Stomach (tissue), 8 donors: ENCODE measurements at regions not wholly inside any gene's neighbourhood (a gene's known extent, or its start where the extent isn't known, plus 50 kb on each side); places are given as distances from the start of the nearest gene placed in this dataset.

Source experiments
- DNase-seq, 2 donors: peaks; one replicate each; pipeline versions ENCODE4 v3.0.0 to v3.0.0-alpha.2; 2013 to 2019
- H3K27ac ChIP-seq, 5 donors: fragments of 200-600 bp in 4 of 5; sonication (generic) in 4 of 5; one replicate each; pipeline ENCODE4 v1.5.1; 2013 to 2019; ENCODE audit warnings: mild to moderate bottlenecking in 1 of 5, moderate library complexity in 1 of 5
- H3K27me3 ChIP-seq, 3 donors: fragments of 200-600 bp; sonication (generic); one replicate each; pipeline ENCODE4 v1.5.1; 2017 to 2019; ENCODE audit warnings: mixed run types in 1 of 3
- H3K36me3 ChIP-seq, 4 donors: fragments of 200-600 bp; sonication (generic); 1 replicate in 3 of 4; 2 replicates in 1 of 4; pipeline ENCODE4 v1.5.1; 2016 to 2019
- H3K4me1 ChIP-seq, 4 donors: fragments of 200-600 bp; sonication (generic); one replicate each; pipeline ENCODE4 v1.5.1; 2016 to 2019
- H3K4me3 ChIP-seq, 4 donors: fragments of 200-600 bp; sonication (generic) in 3 of 4; one replicate each; pipeline ENCODE4 v1.5.1; 2016 to 2019; ENCODE audit warnings: mild to moderate bottlenecking in 1 of 4
- H3K9me3 ChIP-seq, 4 donors: fragments of 200-600 bp; sonication (generic); one replicate each; pipeline ENCODE4 v1.5.1; 2016 to 2019
- CTCF ChIP-seq, 7 experiments: fragments of 450-650 bp in 4 of 7; fragments of 200-600 bp in 3 of 7; sonication (generic) in 3 of 7; IDR thresholded peaks; one replicate each; pipeline ENCODE4 v1.5.1; 2016 to 2019; ENCODE audit warnings: antibody characterized with exemption in 7 of 7, control low read depth in 2 of 7, mild to moderate bottlenecking in 1 of 7
- EP300 ChIP-seq: sonication (generic); formaldehyde crosslinking; IDR thresholded peaks from one replicate; pipeline ENCODE4 v1.6.1; 2017; ENCODE audit warnings: antibody characterized with exemption
- POLR2A ChIP-seq, 4 donors: fragments of 450-650 bp; IDR thresholded peaks; one replicate each; pipeline ENCODE4 v1.6.1; 2016; ENCODE audit warnings: antibody characterized with exemption in 4 of 4, control low read depth in 2 of 4, mild to moderate bottlenecking in 1 of 4, moderate library complexity in 1 of 4
- POLR2AphosphoS5 ChIP-seq, 3 donors: sonication (generic); formaldehyde crosslinking; IDR thresholded peaks; one replicate each; pipeline ENCODE4 v1.6.1; 2016; ENCODE audit warnings: antibody characterized with exemption in 3 of 3
- WGBS, 5 donors: extraction: QIAGEN DNeasy Blood & Tissue Kit in 3 of 5; methylation state at CpG; one replicate each; pipeline versions ENCODE4 v1.1.5 to v1.1.7; 2013 to 2018; 5-methylcytosine and 5-hydroxymethylcytosine counted together
- intact Hi-C: fragments of 100-400 bp; cut with DNase I; formaldehyde crosslinking; loops from one replicate; pipeline ENCODE4 v1.15.1; 2023; ENCODE audit warnings: low total_unique reads
- donor health status: healthy with polysubstance abuse.
- donor health status: Bipolar disorder and iron deficiency.
- donor health status: healthy.

- no peak for DNase-seq
- WGBS, 5 donors, result 73 to 75% (median 74%) methylated on average over 4 of the region's 4 CpGs
- intact Hi-C loops, result no loop called here
Observed at GRCh38 chr18:6497543-6497942, 82.8 kb upstream of the L3MBTL4 start.

GRCh38 chr18:6498289-6498856 is 83.7 kb upstream of the L3MBTL4 start:
- no peak overlapping the region for H3K27ac ChIP-seq
- H3K4me1 ChIP-seq, result no peaks in the 10 kb centered on the region
- WGBS, 5 donors, result 40 to 58% (median 47%) methylated on average over 2 of the region's 2 CpGs
- DNase-seq, result no peak
- H3K9me3 ChIP-seq, result no peaks in the 10 kb centered on the region
- H3K36me3 ChIP-seq, result no peaks in the 10 kb centered on the region
- intact Hi-C loops, result no loop called here
- H3K27me3 ChIP-seq, result no peaks in the 10 kb centered on the region
- no peak for TF ChIP-seq POLR2AphosphoS5 (IDR thresholded peaks at IDR 0.05)
- TF ChIP-seq EP300, result no peak
- TF ChIP-seq POLR2A (IDR thresholded peaks at IDR 0.05), result no peak
- TF ChIP-seq CTCF (IDR thresholded peaks at IDR 0.05), result no peak
- H3K4me3 ChIP-seq, result no peak overlapping the region

More at GRCh38 chr18:6497543-6497942, 82.8 kb upstream of the L3MBTL4 start:
- no peaks in the 10 kb centered on the region for H3K4me1 ChIP-seq
- H3K4me3 ChIP-seq, result no peak overlapping the region
- no peaks in the 10 kb centered on the region for H3K9me3 ChIP-seq
- H3K27ac ChIP-seq, result no peak overlapping the region
- TF ChIP-seq CTCF (IDR thresholded peaks at IDR 0.05), result no peak
- TF ChIP-seq POLR2A (IDR thresholded peaks at IDR 0.05), result no peak
- TF ChIP-seq POLR2AphosphoS5 (IDR thresholded peaks at IDR 0.05), result no peak
- no peak for TF ChIP-seq EP300
- H3K27me3 ChIP-seq, result peaks cover 0 to 1% (median 0%) of the 10 kb centered on the region in 3 donors
- H3K36me3 ChIP-seq, result no peaks in the 10 kb centered on the region

- TF ChIP-seq POLR2A (IDR thresholded peaks at IDR 0.05), result no peak
- no peak for TF ChIP-seq POLR2AphosphoS5 (IDR thresholded peaks at IDR 0.05)
- TF ChIP-seq EP300, result no peak
- TF ChIP-seq CTCF (IDR thresholded peaks at IDR 0.05), result no peak
- WGBS, 5 donors, result 55 to 79% (median 73%) methylated on average over 5 of the region's 5 CpGs
- intact Hi-C loops, result no loop called here
Observed at GRCh38 chr18:6504605-6505497, 90.1 kb upstream of the L3MBTL4 start.

GRCh38 chr18:6505498-6505875 is 90.8 kb upstream of the L3MBTL4 start:
- TF ChIP-seq POLR2AphosphoS5 (IDR thresholded peaks at IDR 0.05) (no peak), CTCF (IDR thresholded peaks at IDR 0.05) (no peak), POLR2A (IDR thresholded peaks at IDR 0.05) (no peak), EP300 (no peak)
- Histone ChIP-seq H3K4me1 (no peaks in the 10 kb centered on the region), H3K36me3 (no peaks in the 10 kb centered on the region), H3K9me3 (no peaks in the 10 kb centered on the region), H3K27ac (no peak overlapping the region), H3K27me3 (no peaks in the 10 kb centered on the region), H3K4me3 (no peak overlapping the region)
- intact Hi-C loops, result no loop called here
- 57 to 75% (median 65%) methylated on average over 2 of the region's 2 CpGs for WGBS, 5 donors
- no peak for DNase-seq

More at GRCh38 chr18:6504605-6505497, 90.1 kb upstream of the L3MBTL4 start:
- Histone ChIP-seq H3K4me1 (no peaks in the 10 kb centered on the region), H3K4me3 (no peak overlapping the region), H3K27me3 (no peaks in the 10 kb centered on the region), H3K36me3 (no peaks in the 10 kb centered on the region), H3K9me3 (no peaks in the 10 kb centered on the region), H3K27ac (no peak overlapping the region)
- DNase-seq, result no peak
